Activated CD8-positive, alpha-beta memory T cell treated with anti-CD3 and anti-CD28 coated beads, Interleukin-2, amount 10 ng/mL, durations not matched to agents 7 days and 5 days (primary cell): ENCODE measurements at regions not wholly inside any gene's neighbourhood (a gene's known extent, or its start where the extent isn't known, plus 50 kb on each side); places are given as distances from the start of the nearest gene placed in this dataset.

Source experiments
- ATAC-seq: fragments of 150-1000 bp; cut with Tn5 transposase; one replicate; pipeline ENCODE4 v1.10.0; 2021; ENCODE audit warnings: moderate library complexity
- CTCF ChIA-PET: fragments of 350-600 bp; sonication (Branson Sonifier 250); formaldehyde crosslinking; loops from one replicate; lab custom pipeline; 2021; ENCODE audit warnings: antibody characterized with exemption; lab: Charles Lee
- DNase-seq: peaks from one replicate; pipeline ENCODE4 v3.0.0-alpha.2; 2020
- H3K27ac Mint-ChIP-seq: one replicate; pipeline ENCODE4 v1.8.0; 2021; ENCODE audit warnings: mild to moderate bottlenecking, mixed read lengths
- H3K27me3 Mint-ChIP-seq: one replicate; pipeline ENCODE4 v1.8.0; 2021; ENCODE audit warnings: mixed read lengths
- H3K36me3 Mint-ChIP-seq: one replicate; pipeline ENCODE4 v1.8.0; 2021; ENCODE audit warnings: mild to moderate bottlenecking, mixed read lengths
- H3K4me1 Mint-ChIP-seq: one replicate; pipeline ENCODE4 v1.8.0; 2021; ENCODE audit warnings: mixed read lengths
- H3K4me3 Mint-ChIP-seq: one replicate; pipeline ENCODE4 v1.8.0; 2021; ENCODE audit warnings: mild to moderate bottlenecking, moderate library complexity, mixed read lengths
- H3K9me3 Mint-ChIP-seq: one replicate; pipeline ENCODE4 v1.8.0; 2022; ENCODE audit warnings: low read depth, mixed read lengths

- no peak overlapping the region for H3K4me3 Mint-ChIP-seq
- ATAC-seq (no peak), DNase-seq (no peak)
- H3K9me3 Mint-ChIP-seq = no peaks in the 10 kb centered on the region
- H3K27me3 Mint-ChIP-seq = no peaks in the 10 kb centered on the region
- H3K4me1 Mint-ChIP-seq = peaks cover 10% of the 10 kb centered on the region
- H3K36me3 Mint-ChIP-seq = no peaks in the 10 kb centered on the region
- no peak overlapping the region for H3K27ac Mint-ChIP-seq
- CTCF ChIA-PET = interaction anchor here (1.1 to 1.4 kb wide), 2 partner anchors 38 to 117 kb away, joined by 3 to 4 read pairs; no protein-coding TSS in a partner anchor
Observed at GRCh38 chr1:116854403-116854690, 55.4 kb upstream of the PTGFRN start.

GRCh38 chr1:116854716-116855115, 55.0 kb upstream of the PTGFRN start:
- no peaks in the 10 kb centered on the region for H3K27me3 Mint-ChIP-seq
- DNase-seq = no peak
- no peak for ATAC-seq
- no peak overlapping the region for H3K4me3 Mint-ChIP-seq
- CTCF ChIA-PET = interaction anchor here (1.4 kb wide), 1 partner anchor 117 kb away, joined by 4 read pairs; no protein-coding TSS in a partner anchor
- H3K36me3 Mint-ChIP-seq = no peaks in the 10 kb centered on the region
- no peaks in the 10 kb centered on the region for H3K9me3 Mint-ChIP-seq
- H3K27ac Mint-ChIP-seq = no peak overlapping the region
- peaks cover 10% of the 10 kb centered on the region for H3K4me1 Mint-ChIP-seq

GRCh38 chr1:116855191-116855619, 54.5 kb upstream of the PTGFRN start:
- Mint-ChIP-seq H3K27ac (no peak overlapping the region), H3K27me3 (no peaks in the 10 kb centered on the region), H3K4me3 (no peak overlapping the region), H3K4me1 (peaks cover 10% of the 10 kb centered on the region), H3K36me3 (no peaks in the 10 kb centered on the region), H3K9me3 (no peaks in the 10 kb centered on the region)
- ATAC-seq (no peak), DNase-seq (no peak)
- CTCF ChIA-PET = interaction anchor here (1.1 kb wide), 1 partner anchor 130 kb away, joined by 3 read pairs; no protein-coding TSS in a partner anchor

- Mint-ChIP-seq H3K27ac (no peak overlapping the region), H3K36me3 (no peaks in the 10 kb centered on the region), H3K4me1 (peaks cover 10% of the 10 kb centered on the region), H3K27me3 (no peaks in the 10 kb centered on the region), H3K4me3 (no peak overlapping the region), H3K9me3 (no peaks in the 10 kb centered on the region)
- CTCF ChIA-PET = interaction anchor here (1.0 to 1.1 kb wide), 3 partner anchors 39 to 131 kb away, joined by 3 to 4 read pairs (median 4); no protein-coding TSS in a partner anchor
- DNase-seq = no peak
- no peak for ATAC-seq
Observed at GRCh38 chr1:116855773-116856201, 53.9 kb upstream of the PTGFRN start.

- no peak overlapping the region for H3K27ac Mint-ChIP-seq
- no peak overlapping the region for H3K4me3 Mint-ChIP-seq
- CTCF ChIA-PET = interaction anchor here (1.0 to 1.1 kb wide), 3 partner anchors 40 to 131 kb away, joined by 3 to 4 read pairs (median 4); no protein-coding TSS in a partner anchor
- H3K4me1 Mint-ChIP-seq = peaks cover 10% of the 10 kb centered on the region
- H3K27me3 Mint-ChIP-seq = no peaks in the 10 kb centered on the region
- H3K9me3 Mint-ChIP-seq = no peaks in the 10 kb centered on the region
- ATAC-seq (no peak), DNase-seq (no peak)
- H3K36me3 Mint-ChIP-seq = no peaks in the 10 kb centered on the region
Observed at GRCh38 chr1:116856312-116856711, 53.4 kb upstream of the PTGFRN start.

GRCh38 chr1:116857092-116857491, 52.6 kb upstream of the PTGFRN start:
- DNase-seq (no peak), ATAC-seq (no peak)
- Mint-ChIP-seq H3K27me3 (no peaks in the 10 kb centered on the region), H3K4me3 (no peak overlapping the region), H3K4me1 (peaks cover 10% of the 10 kb centered on the region), H3K36me3 (no peaks in the 10 kb centered on the region), H3K27ac (no peak overlapping the region), H3K9me3 (no peaks in the 10 kb centered on the region)
- CTCF ChIA-PET = interaction anchor here (1.1 kb wide), 1 partner anchor 41 kb away, joined by 4 read pairs; no protein-coding TSS in a partner anchor
